Uterus (tissue), 3 donors: ENCODE measurements at regions not wholly inside any gene's neighbourhood (a gene's known extent, or its start where the extent isn't known, plus 50 kb on each side); places are given as distances from the start of the nearest gene placed in this dataset.

Experiments used
- DNase-seq, 2 donors: peaks; one replicate each; pipeline ENCODE4 v3.0.0-alpha.2; 2019 to 2020
- H3K27ac ChIP-seq, 2 donors: fragments of 200-600 bp; sonication (generic); 1 replicate in 1 of 2; 2 replicates in 1 of 2; pipeline ENCODE4 v1.5.1; 2016 to 2018
- H3K27me3 ChIP-seq, 2 donors: fragments of 200-600 bp; sonication (generic); one replicate each; pipeline ENCODE4 v1.5.1; 2018 to 2019; ENCODE audit warnings: control low read depth in 1 of 2
- H3K36me3 ChIP-seq, 2 donors: fragments of 200-600 bp; sonication (generic); one replicate each; pipeline ENCODE4 v1.5.1; 2019; ENCODE audit warnings: control low read depth in 1 of 2
- H3K4me1 ChIP-seq, 2 donors: fragments of 200-600 bp; sonication (generic); one replicate each; pipeline ENCODE4 v1.5.1; 2018 to 2019; ENCODE audit warnings: control low read depth in 1 of 2
- H3K4me3 ChIP-seq, 2 donors: fragments of 200-600 bp; sonication (generic); 1 replicate in 1 of 2; 2 replicates in 1 of 2; pipeline ENCODE4 v1.5.1; 2018 to 2019; ENCODE audit warnings: mild to moderate bottlenecking in 1 of 2
- H3K9me3 ChIP-seq, 2 donors: fragments of 200-600 bp; sonication (generic); one replicate each; pipeline ENCODE4 v1.5.1; 2019; ENCODE audit warnings: control low read depth in 1 of 2
- CTCF ChIP-seq, 4 experiments: fragments of 200-600 bp in 2 of 4; fragments of 450-650 bp in 2 of 4; sonication (generic) in 2 of 4; IDR thresholded peaks; one replicate each; pipeline ENCODE4 v1.5.1; 2016 to 2019; ENCODE audit warnings: antibody characterized with exemption in 4 of 4, mild to moderate bottlenecking in 2 of 4, moderate library complexity in 1 of 4
- POLR2A ChIP-seq, 2 donors: fragments of 450-650 bp; IDR thresholded peaks; one replicate each; pipeline ENCODE4 v1.6.1; 2016; ENCODE audit warnings: antibody characterized with exemption in 2 of 2, mild to moderate bottlenecking in 1 of 2, moderate library complexity in 1 of 2
- intact Hi-C: fragments of 100-400 bp; cut with DNase I; formaldehyde crosslinking; loops from one replicate; pipeline ENCODE4 v1.15.1; 2023; ENCODE audit warnings: low total_unique reads
- donor health status: DM: yes; HTN: yes; CAD: no.

DNA sequence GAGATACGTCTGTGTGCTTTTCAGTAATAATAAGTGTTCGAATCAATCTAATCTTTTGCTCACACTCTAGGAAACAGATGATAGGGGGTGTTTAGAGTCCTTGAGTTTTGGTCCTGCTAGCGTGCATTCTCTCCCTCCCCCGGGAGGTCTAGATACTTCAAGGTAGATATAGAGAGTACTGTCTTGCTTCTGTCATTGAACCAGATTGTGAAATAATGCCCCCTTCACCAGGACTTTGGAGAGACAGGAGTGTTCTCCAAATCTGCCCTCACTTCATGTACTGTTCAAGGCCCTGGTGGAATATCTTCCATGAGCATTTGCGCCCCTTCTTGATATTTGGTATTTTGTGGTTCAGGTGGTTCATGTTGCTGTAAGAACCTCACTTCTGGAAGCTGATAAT lies 59.4 kb upstream of the MGAT5 start:
- no peak for DNase-seq
- Histone ChIP-seq H3K27me3 (no peaks in the 10 kb centered on the region), H3K4me1 (no peaks in the 10 kb centered on the region), H3K9me3 (no peaks in the 10 kb centered on the region), H3K27ac (no peak overlapping the region), H3K36me3 (no peaks in the 10 kb centered on the region), H3K4me3 (no peak overlapping the region)
- TF ChIP-seq POLR2A (IDR thresholded peaks at IDR 0.05) (no peak), CTCF (IDR thresholded peaks at IDR 0.05) (no peak)
- intact Hi-C loops: no loop called here

DNA sequence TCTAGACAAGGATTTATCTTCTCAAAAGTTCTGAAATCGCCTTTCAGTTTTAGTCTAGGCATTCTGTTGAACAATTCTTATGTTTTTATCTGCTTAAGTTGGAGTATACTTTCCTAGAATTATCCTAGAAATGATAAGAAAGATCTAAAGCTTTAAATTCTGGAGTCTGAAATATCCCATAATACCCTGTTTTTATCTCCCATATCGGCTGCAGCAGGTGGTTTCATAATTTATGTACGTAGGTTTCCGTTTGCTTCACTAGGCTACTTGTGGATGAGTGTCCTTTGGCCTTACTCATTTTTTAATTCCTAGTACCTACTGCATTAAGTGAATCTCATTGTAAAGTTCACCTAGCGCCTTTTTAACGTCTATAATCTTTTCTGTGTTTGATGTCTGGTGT lies 58.5 kb upstream of the MGAT5 start:
- Histone ChIP-seq H3K36me3 (no peaks in the 10 kb centered on the region), H3K9me3 (no peaks in the 10 kb centered on the region), H3K27ac (no peak overlapping the region), H3K27me3 (no peaks in the 10 kb centered on the region), H3K4me3 (no peak overlapping the region), H3K4me1 (no peaks in the 10 kb centered on the region)
- intact Hi-C loops: no loop called here
- TF ChIP-seq CTCF (IDR thresholded peaks at IDR 0.05) (no peak), POLR2A (IDR thresholded peaks at IDR 0.05) (no peak)
- DNase-seq: no peak

DNA sequence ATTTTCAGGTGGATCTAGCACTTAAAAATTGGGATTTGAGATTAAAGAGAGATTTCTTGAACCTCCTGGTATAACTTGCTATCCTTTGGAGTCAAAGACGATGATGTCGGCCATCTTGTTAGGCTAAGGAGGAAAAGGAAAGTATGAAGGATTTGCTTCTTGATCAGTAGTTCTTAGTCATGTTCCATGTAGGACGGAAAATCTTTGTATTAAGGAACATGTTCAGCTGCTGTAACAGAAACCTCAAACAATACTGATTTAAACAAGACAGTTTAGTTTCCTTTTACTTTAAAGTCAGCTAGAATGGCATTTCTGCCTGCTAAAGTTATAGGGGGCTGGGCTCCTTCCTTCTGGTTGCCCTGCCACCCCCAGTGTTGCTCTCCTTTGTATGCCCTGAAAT lies 56.4 kb upstream of the MGAT5 start:
- TF ChIP-seq POLR2A (IDR thresholded peaks at IDR 0.05): no peak
- TF ChIP-seq CTCF (IDR thresholded peaks at IDR 0.05): no peak
- H3K27me3 ChIP-seq: no peaks in the 10 kb centered on the region
- H3K36me3 ChIP-seq: no peaks in the 10 kb centered on the region
- intact Hi-C loops: no loop called here
- H3K27ac ChIP-seq: no peak overlapping the region
- H3K9me3 ChIP-seq: no peaks in the 10 kb centered on the region
- no peak for DNase-seq
- H3K4me3 ChIP-seq: no peak overlapping the region
- H3K4me1 ChIP-seq: no peaks in the 10 kb centered on the region

DNA sequence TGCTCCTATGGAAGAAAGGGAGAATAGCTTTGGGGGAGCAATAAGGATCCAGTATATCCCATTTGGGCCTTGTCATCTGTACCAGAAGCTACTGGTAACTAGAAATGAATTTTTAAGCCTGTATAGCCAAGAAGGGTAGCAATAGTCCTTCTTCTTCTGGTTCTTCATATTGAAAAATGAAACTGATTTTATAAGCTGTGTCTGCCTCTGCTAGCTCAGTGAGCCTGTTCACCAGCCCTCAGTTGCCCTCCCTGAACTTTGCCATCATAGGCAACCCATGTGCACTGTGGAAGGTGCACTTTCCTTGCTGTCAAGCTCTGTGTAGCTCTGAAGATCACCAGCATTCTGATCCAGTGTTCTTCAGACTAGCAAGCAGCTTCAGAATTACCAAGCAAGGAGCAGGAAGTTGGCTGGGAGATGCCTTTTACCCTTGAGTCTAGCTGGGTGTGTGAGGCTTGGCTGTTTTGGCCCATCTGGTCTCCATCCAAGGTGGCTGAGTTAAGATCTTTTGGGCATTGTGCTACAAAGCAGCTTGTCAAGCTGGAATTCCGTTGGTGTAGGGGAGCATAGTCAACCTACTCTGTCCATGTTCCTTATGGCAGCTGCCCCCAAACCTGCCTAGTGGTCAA lies 55.8 kb upstream of the MGAT5 start:
- TF ChIP-seq POLR2A (IDR thresholded peaks at IDR 0.05): no peak
- no peak for TF ChIP-seq CTCF (IDR thresholded peaks at IDR 0.05)
- no peak overlapping the region for H3K27ac ChIP-seq
- no peaks in the 10 kb centered on the region for H3K27me3 ChIP-seq
- H3K9me3 ChIP-seq: no peaks in the 10 kb centered on the region
- no peak for DNase-seq
- no peaks in the 10 kb centered on the region for H3K4me1 ChIP-seq
- no peak overlapping the region for H3K4me3 ChIP-seq
- intact Hi-C loops: no loop called here
- no peaks in the 10 kb centered on the region for H3K36me3 ChIP-seq

DNA sequence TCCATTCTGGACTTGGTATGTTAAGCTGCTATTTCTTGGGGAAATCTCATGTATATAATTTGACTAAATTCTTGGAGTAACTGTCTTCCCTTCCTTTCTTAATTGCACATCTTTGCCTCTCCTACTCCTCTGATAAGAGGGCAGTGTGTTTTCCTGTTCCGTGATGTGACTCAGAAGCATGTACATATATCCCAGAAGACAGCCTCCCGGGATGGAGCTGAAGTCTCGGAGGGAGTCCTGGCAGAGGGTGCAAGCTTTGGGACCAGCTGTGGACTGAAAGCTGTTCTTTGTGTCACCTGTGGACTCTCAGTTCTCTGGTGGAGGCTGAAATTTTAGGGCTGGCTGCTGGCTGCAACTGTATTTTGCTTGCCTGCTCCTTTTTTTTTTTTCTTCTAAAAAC lies 54.7 kb upstream of the MGAT5 start:
- no peaks in the 10 kb centered on the region for H3K27me3 ChIP-seq
- H3K4me1 ChIP-seq: no peaks in the 10 kb centered on the region
- no peaks in the 10 kb centered on the region for H3K9me3 ChIP-seq
- TF ChIP-seq CTCF (IDR thresholded peaks at IDR 0.05) (no peak), POLR2A (IDR thresholded peaks at IDR 0.05) (no peak)
- intact Hi-C loops: no loop called here
- no peak overlapping the region for H3K27ac ChIP-seq
- no peaks in the 10 kb centered on the region for H3K36me3 ChIP-seq
- H3K4me3 ChIP-seq: no peak overlapping the region
- no peak for DNase-seq
